ENCODE measurements at regions not wholly inside any gene's neighbourhood (a gene's known extent, or its start where the extent isn't known, plus 50 kb on each side); places are given as distances from the start of the nearest gene placed in this dataset.

- TF ChIP-seq, protein P1, sequence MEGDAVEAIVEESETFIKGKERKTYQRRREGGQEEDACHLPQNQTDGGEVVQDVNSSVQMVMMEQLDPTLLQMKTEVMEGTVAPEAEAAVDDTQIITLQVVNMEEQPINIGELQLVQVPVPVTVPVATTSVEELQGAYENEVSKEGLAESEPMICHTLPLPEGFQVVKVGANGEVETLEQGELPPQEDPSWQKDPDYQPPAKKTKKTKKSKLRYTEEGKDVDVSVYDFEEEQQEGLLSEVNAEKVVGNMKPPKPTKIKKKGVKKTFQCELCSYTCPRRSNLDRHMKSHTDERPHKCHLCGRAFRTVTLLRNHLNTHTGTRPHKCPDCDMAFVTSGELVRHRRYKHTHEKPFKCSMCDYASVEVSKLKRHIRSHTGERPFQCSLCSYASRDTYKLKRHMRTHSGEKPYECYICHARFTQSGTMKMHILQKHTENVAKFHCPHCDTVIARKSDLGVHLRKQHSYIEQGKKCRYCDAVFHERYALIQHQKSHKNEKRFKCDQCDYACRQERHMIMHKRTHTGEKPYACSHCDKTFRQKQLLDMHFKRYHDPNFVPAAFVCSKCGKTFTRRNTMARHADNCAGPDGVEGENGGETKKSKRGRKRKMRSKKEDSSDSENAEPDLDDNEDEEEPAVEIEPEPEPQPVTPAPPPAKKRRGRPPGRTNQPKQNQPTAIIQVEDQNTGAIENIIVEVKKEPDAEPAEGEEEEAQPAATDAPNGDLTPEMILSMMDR (IDR thresholded peaks at IDR 0.05 in 2 of 3, conservative IDR thresholded peaks at IDR 0.05 in 1 of 3; ENCODE audit: borderline replicate concordance in 1 of 3, insufficient read depth in 1 of 3, low read depth in 2 of 3, low read length in 2 of 3) = no peak
- TF ChIP-seq CBX3 (IDR thresholded peaks at IDR 0.05; ENCODE audit: low read depth) = no peak
- TF ChIP-seq CEBPB (IDR thresholded peaks at IDR 0.05; ENCODE audit: low read depth) = no peak
- no peak for TF ChIP-seq EGR1 (IDR thresholded peaks at IDR 0.05; ENCODE audit: low read depth)
- TF ChIP-seq, protein P2, sequence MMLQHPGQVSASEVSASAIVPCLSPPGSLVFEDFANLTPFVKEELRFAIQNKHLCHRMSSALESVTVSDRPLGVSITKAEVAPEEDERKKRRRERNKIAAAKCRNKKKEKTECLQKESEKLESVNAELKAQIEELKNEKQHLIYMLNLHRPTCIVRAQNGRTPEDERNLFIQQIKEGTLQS (IDR thresholded peaks at IDR 0.05) = no peak
- no peak for TF ChIP-seq ZFX (IDR thresholded peaks at IDR 0.05)
- TF ChIP-seq ELF1 (IDR thresholded peaks at IDR 0.05; ENCODE audit: borderline replicate concordance, low read depth) = no peak
- TF ChIP-seq ZNF274 (IDR thresholded peaks at IDR 0.05; ENCODE audit: low read depth, low read length) = no peak
Observed at GRCh38 chr13:44874176-44874575, 115.1 kb downstream of the NUFIP1 start.

Measured in HCT116 (cell line).